Tibial nerve (tissue), 4 donors: ENCODE measurements at regions not wholly inside any gene's neighbourhood (a gene's known extent, or its start where the extent isn't known, plus 50 kb on each side); places are given as distances from the start of the nearest gene placed in this dataset.
"Not testable (repeated sequence)": the region's sequence is repeated elsewhere in the genome, so short reads cannot be mapped to it uniquely, and the experiment has no call there.

ENCODE experiments used
- DNase-seq, 2 donors: peaks; one replicate each; pipeline ENCODE4 v3.0.0-alpha.2; 2019; ENCODE audit warnings: low spot score in 2 of 2
- H3K27ac ChIP-seq, 4 donors: fragments of 200-600 bp; sonication (generic) in 3 of 4; one replicate each; pipeline ENCODE4 v1.5.1; 2017 to 2019; ENCODE audit warnings: mild to moderate bottlenecking in 1 of 4
- H3K27me3 ChIP-seq, 2 donors: fragments of 200-600 bp; sonication (generic) in 1 of 2; one replicate each; pipeline versions ENCODE4 v1.5.1 to v1.6.0; 2017 to 2019
- H3K36me3 ChIP-seq, 3 donors: fragments of 200-600 bp; sonication (generic); one replicate each; pipeline ENCODE4 v1.5.1; 2018 to 2019
- H3K4me1 ChIP-seq, 4 donors: fragments of 200-600 bp; sonication (generic) in 3 of 4; one replicate each; pipeline ENCODE4 v1.5.1; 2017 to 2019
- H3K4me3 ChIP-seq, 4 donors: fragments of 200-600 bp; sonication (generic) in 3 of 4; one replicate each; pipeline ENCODE4 v1.5.1; 2017 to 2019; ENCODE audit warnings: mild to moderate bottlenecking in 1 of 4, moderate library complexity in 1 of 4
- H3K9me3 ChIP-seq, 4 donors: fragments of 200-600 bp; sonication (generic) in 3 of 4; one replicate each; pipeline ENCODE4 v1.5.1; 2017 to 2019
- EP300 ChIP-seq, 2 donors: sonication (generic); formaldehyde crosslinking; IDR thresholded peaks; one replicate each; pipeline ENCODE4 v1.6.1; 2017; ENCODE audit warnings: antibody characterized with exemption in 2 of 2, mild to moderate bottlenecking in 1 of 2
- POLR2A ChIP-seq, 2 donors: fragments of 450-650 bp; IDR thresholded peaks; one replicate each; pipeline ENCODE4 v1.6.1; 2017; ENCODE audit warnings: antibody characterized with exemption in 2 of 2, mild to moderate bottlenecking in 2 of 2, moderate library complexity in 2 of 2
- WGBS, 2 donors: methylation state at CpG; one replicate each; pipeline ENCODE4 v1.1.5; 2018; 5-methylcytosine and 5-hydroxymethylcytosine counted together
- TF ChIP-seq, protein P1 (sequence below), 5 experiments: fragments of 200-600 bp in 3 of 5; fragments of 450-650 bp in 2 of 5; sonication (generic) in 3 of 5; IDR thresholded peaks; one replicate each; pipeline ENCODE4 v1.5.1; 2016 to 2019; ENCODE audit warnings: antibody characterized with exemption in 5 of 5, mild to moderate bottlenecking in 3 of 5, moderate library complexity in 2 of 5

DNA sequence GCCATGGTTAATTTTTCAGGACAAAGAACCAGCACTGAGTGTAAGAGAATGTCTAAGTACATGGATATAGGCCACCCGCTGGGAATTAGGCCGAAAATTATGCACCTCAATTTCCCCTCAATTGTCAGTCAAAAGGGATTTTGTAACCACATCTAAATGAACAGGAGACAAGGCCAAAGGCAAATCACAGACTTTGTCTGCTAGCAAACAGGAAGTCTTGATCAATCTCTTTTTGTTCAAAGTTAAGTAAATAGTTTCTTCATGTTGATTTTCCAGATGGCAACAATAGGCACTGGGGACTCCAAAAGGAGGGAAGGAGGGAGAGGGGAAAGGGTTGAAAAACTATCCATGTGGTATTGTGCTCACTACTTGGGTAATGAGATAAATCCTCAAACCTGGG is 276.0 kb downstream of the COG6 start:
- WGBS, 2 donors = 72 to 79% methylated on average over 2 of the region's 2 CpGs

DNA sequence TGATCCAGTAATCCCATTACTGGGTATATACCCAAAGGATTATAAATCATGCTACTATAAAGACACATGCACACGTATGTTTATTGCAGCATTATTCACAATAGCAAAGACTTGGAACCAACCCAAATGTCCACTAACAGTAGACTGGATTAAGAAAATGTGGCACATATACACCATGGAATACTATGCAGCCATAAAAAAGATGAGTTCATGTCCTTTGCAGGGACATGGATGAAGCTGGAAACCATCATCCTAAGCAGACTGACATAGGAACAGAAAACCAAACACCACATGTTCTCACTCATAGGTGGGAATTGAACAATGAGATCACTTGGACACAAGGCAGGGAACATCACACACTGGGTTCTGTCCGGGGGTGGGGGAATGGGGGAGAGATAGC is 277.1 kb downstream of the COG6 start:
- H3K27ac ChIP-seq, H3K27me3 ChIP-seq, DNase-seq, H3K9me3 ChIP-seq, H3K4me1 ChIP-seq, H3K36me3 ChIP-seq, H3K4me3 ChIP-seq: not testable (repeated sequence)
- WGBS, 2 donors = 73 to 91% methylated on average over 2 of the region's 2 CpGs

More for the DNA sequence above, 276.0 kb downstream of the COG6 start:
- H3K4me3 ChIP-seq = no peak overlapping the region
- H3K36me3 ChIP-seq = no peaks in the 10 kb centered on the region
- no peak for DNase-seq
- H3K27me3 ChIP-seq = no peaks in the 10 kb centered on the region
- no peaks in the 10 kb centered on the region for H3K4me1 ChIP-seq
- TF ChIP-seq POLR2A (IDR thresholded peaks at IDR 0.05) (no peak), EP300 (IDR thresholded peaks at IDR 0.05) (no peak)
- TF ChIP-seq, protein P1, sequence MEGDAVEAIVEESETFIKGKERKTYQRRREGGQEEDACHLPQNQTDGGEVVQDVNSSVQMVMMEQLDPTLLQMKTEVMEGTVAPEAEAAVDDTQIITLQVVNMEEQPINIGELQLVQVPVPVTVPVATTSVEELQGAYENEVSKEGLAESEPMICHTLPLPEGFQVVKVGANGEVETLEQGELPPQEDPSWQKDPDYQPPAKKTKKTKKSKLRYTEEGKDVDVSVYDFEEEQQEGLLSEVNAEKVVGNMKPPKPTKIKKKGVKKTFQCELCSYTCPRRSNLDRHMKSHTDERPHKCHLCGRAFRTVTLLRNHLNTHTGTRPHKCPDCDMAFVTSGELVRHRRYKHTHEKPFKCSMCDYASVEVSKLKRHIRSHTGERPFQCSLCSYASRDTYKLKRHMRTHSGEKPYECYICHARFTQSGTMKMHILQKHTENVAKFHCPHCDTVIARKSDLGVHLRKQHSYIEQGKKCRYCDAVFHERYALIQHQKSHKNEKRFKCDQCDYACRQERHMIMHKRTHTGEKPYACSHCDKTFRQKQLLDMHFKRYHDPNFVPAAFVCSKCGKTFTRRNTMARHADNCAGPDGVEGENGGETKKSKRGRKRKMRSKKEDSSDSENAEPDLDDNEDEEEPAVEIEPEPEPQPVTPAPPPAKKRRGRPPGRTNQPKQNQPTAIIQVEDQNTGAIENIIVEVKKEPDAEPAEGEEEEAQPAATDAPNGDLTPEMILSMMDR (IDR thresholded peaks at IDR 0.05) = no peak
- peaks cover 0 to under 1% (median 0%) of the 10 kb centered on the region in 4 donors for H3K9me3 ChIP-seq
- no peak overlapping the region for H3K27ac ChIP-seq

DNA sequence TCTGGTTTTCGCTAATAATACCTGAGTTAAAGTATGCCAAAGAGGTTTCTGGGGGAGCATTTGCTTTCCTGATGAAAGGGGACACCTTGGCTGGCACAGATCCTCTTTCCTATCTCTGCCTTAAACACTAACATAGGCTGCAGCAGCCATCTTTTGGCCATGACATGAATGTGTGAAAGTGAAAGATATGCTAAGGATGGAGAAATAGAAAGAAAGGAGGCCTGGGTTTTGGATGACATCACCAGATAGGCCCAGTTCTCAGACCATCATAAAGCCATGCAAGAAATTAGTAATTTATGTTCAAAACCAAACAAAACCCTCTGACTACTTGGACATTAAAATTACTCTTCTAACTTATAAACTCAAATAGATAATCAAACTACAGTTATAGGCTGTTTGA is 279.7 kb downstream of the COG6 start:
- 57 to 84% methylated on average over 1 of the region's 1 CpG for WGBS, 2 donors
- no peaks in the 10 kb centered on the region for H3K9me3 ChIP-seq

DNA sequence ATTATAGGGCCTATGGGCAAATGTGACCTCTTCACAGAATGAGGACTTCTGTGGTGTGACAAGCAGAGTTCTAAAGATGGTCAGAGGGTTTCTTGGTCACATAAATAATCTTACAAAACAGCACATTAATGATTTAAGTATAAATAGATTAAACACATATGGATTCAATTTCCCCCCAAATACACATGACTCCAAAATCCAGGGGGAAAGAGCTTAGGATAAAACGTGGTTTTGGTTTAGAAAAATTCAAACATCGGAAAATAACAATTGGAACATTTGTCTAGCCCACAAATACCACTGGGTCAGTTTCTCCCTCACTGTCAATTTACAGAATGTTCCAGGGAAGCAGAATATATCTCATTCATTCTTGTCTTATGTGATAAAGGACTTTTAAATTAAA is 283.1 kb downstream of the COG6 start:
- 24 to 42% methylated on average over 2 of the region's 2 CpGs for WGBS, 2 donors
- H3K4me3 ChIP-seq = no peak overlapping the region
- no peak for DNase-seq
- H3K9me3 ChIP-seq = no peaks in the 10 kb centered on the region
- no peak overlapping the region for H3K27ac ChIP-seq
- no peaks in the 10 kb centered on the region for H3K36me3 ChIP-seq
- no peak for TF ChIP-seq POLR2A (IDR thresholded peaks at IDR 0.05)
- TF ChIP-seq EP300 (IDR thresholded peaks at IDR 0.05) = no peak
- TF ChIP-seq, protein P1 (IDR thresholded peaks at IDR 0.05) = no peak
- no peaks in the 10 kb centered on the region for H3K27me3 ChIP-seq
- peaks cover 0 to 4% (median 0%) of the 10 kb centered on the region in 4 donors for H3K4me1 ChIP-seq

More for the DNA sequence above, 279.7 kb downstream of the COG6 start:
- Histone ChIP-seq H3K27ac (no peak overlapping the region), H3K4me3 (no peak overlapping the region), H3K36me3 (no peaks in the 10 kb centered on the region), H3K27me3 (no peaks in the 10 kb centered on the region), H3K4me1 (no peaks in the 10 kb centered on the region)
- TF ChIP-seq EP300 (IDR thresholded peaks at IDR 0.05) = no peak
- TF ChIP-seq, protein P1 (IDR thresholded peaks at IDR 0.05) = no peak
- no peak for DNase-seq

DNA sequence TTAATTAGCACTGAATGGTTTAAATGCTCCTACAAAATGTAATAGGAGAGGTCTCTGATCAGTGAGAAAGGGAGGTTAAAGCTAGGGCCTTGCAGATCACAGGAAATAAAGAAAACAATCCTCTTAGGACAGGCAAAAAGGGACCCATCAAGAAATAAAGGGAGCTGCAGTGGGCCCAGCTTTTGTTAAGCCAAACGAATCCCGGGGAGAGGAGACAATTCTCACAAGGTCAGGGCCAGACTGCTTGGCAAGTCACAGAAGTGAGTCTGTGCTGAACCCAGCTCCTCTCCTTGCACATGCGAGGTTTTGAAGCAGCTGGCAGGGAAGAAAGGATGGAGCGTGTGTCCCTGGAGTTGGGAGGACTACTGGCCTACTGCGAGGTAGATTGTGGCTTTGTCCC is 285.8 kb downstream of the COG6 start:
- no peak overlapping the region for H3K4me3 ChIP-seq
- H3K27me3 ChIP-seq = no peaks in the 10 kb centered on the region
- no peak overlapping the region for H3K27ac ChIP-seq
- DNase-seq = no peak
- 74 to 78% methylated on average over 5 of the region's 5 CpGs for WGBS, 2 donors
- peaks cover 0 to 8% (median 0%) of the 10 kb centered on the region in 4 donors for H3K4me1 ChIP-seq
- no peaks in the 10 kb centered on the region for H3K9me3 ChIP-seq
- no peaks in the 10 kb centered on the region for H3K36me3 ChIP-seq
- TF ChIP-seq, protein P1 (IDR thresholded peaks at IDR 0.05) = no peak
- TF ChIP-seq EP300 (IDR thresholded peaks at IDR 0.05) (no peak), POLR2A (IDR thresholded peaks at IDR 0.05) (no peak)
